HG03378 (cell line): ENCODE measurements at regions not wholly inside any gene's neighbourhood (a gene's known extent, or its start where the extent isn't known, plus 50 kb on each side); places are given as distances from the start of the nearest gene placed in this dataset.

Experiments
- ATAC-seq: cut with Tn5 transposase; IDR thresholded peaks from one replicate; pipeline ENCODE4 v1.9.1; 2021; ENCODE audit warnings: mild to moderate bottlenecking, moderate library complexity; ENCODE audit not compliant: unreplicated experiment

DNA sequence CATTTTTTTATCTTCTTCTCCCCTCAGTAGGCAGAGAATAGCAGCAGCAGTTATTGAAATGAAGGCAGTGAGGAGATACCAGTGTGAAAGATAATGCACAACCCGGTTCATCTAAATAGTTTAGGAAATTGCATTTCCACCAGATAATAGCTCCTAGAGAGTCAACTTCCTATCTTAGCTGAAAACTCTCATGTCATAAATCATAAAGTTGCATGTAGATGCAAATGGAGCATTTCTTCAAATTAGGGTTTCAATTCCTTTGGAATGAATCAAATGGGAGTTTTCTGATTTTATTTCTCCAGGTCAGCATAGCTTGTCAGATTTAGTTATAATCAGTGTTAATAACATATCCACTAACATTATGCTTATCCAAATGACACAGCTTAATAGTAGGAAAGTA lies 335.3 kb downstream of the CNTNAP4 start:
- ATAC-seq: no peak

- ATAC-seq: no peak
Observed at GRCh38 chr16:76614269-76614668, 337.1 kb downstream of the CNTNAP4 start.

DNA sequence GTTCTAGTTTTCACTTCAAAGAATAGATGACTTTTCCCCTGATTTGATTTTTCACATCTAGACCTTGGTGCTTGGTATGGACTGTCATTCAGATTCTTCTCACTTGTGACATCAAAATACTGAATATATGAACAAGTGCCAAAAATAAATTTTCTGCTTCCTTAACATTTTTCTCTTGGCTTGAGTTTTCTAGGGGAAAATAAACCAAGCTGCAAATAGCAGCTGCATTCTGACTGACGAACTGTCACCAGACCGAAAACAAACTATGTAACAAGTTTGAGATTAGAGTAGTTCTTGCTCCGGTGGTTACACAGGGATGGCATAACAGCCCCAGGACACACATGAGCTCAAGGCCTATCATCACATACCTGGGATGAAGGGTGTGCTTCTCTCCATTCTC lies 345.7 kb downstream of the CNTNAP4 start:
- ATAC-seq: no peak

- no peak for ATAC-seq
Observed at GRCh38 chr16:76634847-76635697, 357.9 kb downstream of the CNTNAP4 start.

GRCh38 chr16:76639685-76640289 lies 362.6 kb downstream of the CNTNAP4 start:
- no peak for ATAC-seq

DNA sequence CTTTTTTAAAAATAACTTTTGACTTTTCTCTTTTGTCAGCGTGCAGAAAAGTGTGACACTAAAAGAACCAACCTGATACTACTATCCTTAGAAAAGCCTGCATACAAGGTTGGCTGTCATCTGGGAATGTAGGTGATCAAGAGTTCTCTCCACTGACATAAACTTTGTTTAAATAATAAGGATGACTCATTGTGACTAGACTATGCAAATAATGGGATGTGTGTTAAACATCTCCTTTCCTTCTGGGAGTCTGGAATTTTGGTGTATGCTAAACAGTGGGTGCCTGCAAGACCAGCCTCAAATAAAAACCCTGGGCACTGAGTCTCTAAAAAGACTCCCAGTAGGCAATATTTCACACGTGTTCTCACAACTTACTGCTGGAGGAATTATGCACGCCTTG lies 373.4 kb downstream of the CNTNAP4 start:
- no peak for ATAC-seq

- ATAC-seq: peak; percentile 54
Observed at GRCh38 chr16:76653390-76654026, 376.3 kb downstream of the CNTNAP4 start.

DNA sequence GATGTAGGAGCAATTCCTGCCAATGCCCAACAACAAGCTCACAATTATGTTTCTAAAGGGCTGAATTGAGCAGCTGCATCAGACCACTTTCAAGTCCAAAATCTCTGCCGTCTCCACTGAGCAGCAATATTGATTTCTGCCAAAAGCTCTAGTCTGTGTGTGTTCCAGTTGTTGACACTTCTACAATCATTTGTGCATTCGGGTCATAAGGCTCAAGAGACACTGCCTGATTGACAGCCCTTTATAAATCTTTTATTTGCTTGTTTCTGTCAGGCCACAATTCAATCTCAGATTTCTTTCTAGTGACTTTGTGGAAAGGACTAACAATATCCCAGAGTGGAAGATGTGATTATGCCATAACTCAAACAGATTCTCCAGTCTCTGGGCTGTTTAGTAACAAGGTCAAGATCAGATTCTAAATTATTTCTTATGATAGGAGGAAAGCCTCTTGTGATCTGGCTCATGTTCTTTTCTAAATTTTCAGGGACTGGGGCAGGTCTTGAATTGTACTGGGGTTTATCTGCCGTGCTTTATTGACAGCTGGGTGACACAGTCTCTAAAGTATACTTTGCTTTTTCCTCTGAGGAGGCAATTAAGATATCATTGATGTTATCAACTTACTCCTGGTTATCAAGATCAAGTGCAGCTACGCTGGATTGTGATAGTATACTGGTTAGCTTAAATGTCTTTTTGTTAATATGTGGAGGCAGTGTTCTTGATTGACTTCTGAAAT lies 377.1 kb downstream of the CNTNAP4 start:
- no peak for ATAC-seq

DNA sequence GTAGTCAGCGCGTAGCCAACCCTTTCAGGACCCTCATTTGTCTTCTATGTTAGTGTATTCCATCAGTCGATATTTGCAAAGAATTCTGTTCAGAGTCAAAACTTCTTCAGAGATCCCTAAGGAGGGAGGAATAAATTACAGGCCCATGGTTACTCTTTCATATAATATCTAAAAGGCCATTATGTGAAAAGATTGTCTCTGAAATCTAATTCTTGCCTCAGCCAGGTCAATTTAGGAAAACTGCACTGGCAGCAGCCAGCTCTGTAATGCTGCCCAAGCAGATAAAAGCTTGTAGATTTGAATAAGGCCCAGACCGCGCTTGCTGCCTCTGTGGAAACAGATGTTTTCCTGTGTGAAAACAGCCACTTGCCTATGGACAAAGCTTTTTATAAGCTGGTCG lies 379.8 kb downstream of the CNTNAP4 start:
- no peak for ATAC-seq

- no peak for ATAC-seq
Observed at GRCh38 chr16:76661691-76662235, 384.6 kb downstream of the CNTNAP4 start.

- ATAC-seq: no peak
Observed at GRCh38 chr16:76665571-76666275, 388.5 kb downstream of the CNTNAP4 start.

GRCh38 chr16:76668207-76668725 lies 391.1 kb downstream of the CNTNAP4 start:
- no peak for ATAC-seq

- no peak for ATAC-seq
Observed at GRCh38 chr16:76669288-76669687, 392.1 kb downstream of the CNTNAP4 start.

DNA sequence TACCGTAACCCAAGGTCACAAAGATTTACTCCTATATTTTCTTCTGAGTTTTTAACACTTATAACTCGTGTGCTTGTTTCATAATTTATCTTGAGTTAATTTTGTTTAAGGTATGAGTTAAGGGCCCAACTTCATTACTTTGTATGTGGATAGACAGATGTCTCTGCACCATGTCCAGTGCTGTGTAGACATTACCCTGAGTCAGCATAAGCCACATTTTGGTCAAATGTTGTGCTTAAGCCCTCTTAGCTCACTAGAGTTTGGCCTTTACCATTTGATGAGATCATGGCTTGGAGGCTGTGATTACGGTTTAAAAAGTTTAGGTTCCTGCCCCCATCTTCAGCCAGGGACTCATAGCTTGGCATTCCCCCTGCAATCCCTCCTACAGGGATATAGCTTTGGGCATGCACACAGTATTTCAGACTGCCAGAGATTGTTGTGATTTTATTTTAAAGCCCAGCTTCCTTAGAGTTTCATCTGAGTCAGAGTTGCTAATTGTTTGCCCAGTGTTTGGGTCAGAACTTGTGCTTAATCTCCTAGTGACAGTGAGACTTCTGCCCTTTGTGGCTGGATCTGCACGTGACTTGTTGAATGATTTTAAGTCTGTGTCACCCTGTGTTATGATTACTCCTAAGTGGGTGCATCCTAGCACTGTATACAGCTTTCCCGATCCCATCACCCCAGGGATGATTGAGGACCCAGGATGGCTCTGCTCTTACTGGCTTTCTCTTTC lies 393.1 kb downstream of the CNTNAP4 start:
- ATAC-seq: no peak

DNA sequence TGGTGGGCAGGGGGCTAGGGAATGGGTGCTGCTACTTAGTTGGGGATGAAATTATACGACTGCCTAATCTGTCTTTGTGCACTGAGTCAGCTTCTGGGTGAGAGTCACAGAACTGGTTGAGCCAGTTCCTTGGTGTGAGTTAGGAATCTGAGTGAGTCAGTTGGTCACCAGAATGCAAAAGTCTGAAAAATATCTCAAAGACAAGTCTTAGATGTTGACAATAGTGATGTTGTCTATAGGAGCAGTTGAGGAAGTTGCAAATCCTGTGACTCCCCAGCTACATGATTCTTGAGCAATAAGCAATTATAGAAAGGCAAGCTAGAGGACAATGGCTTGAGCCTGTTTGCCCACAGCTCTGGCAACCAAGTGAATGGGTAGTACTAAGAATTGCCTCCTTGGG lies 399.2 kb downstream of the CNTNAP4 start:
- ATAC-seq: no peak

DNA sequence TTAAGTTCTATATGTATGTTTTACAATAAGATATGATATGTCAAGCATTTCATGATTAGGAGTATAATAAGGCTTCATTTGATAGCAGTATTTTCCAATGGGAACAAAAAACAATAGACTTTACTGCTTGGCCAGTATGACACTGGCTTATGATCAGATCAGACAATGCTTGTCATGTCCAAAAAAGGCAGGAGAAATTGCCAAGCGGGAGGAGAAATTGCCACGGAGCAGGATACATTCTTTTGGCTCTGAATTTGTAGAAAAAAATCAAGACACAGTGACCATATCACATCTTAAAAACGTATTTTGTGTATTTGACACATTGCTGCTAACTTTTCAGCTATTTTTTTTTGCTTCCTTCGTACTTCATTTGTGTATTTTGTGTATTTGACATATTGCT lies 404.1 kb downstream of the CNTNAP4 start:
- no peak for ATAC-seq

DNA sequence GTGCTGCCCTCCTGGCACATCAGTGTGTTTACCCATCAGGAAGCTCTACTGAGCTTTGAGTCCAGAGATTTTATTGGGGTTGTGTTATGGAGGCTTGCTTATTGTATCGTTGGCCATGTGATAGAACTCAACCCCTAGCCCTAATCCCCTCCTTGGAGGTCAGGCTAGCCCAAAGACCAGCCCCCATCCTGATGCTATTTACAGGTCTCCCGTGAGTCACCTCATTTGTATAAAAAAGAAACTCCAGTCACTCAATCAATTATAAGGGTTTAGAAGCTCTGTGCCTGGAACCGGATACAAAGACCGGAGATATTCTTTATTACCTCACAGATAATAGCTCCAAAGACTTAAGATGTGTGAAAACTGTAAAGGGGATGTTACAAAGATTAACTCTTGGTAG lies 405.9 kb downstream of the CNTNAP4 start:
- no peak for ATAC-seq

DNA sequence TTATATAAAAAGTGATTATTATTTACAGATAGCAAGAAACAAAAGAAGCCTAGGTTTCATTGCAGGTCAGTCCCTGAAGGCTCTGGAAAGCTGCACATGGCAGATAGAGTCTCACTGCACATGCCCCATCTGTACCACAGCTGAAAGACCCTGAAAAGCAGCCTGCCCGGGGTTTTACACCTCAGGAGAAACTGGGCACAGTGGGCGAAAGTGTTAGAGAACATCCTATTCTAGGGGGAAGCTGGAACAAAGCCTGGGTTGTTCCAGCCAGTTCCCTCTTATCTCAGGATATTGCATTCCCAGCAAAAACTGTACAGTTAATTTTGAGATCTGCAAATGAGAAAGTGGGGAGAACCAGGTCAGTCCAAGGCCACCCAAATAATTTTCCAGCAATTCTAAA lies 419.7 kb downstream of the CNTNAP4 start:
- ATAC-seq: no peak

- no peak for ATAC-seq
Observed at GRCh38 chr16:76705892-76706291, 428.7 kb downstream of the CNTNAP4 start.

- ATAC-seq: no peak
Observed at GRCh38 chr16:76713191-76713590, 436.0 kb downstream of the CNTNAP4 start.
